HG03135 (cell line): ENCODE measurements at regions not wholly inside any gene's neighbourhood (a gene's known extent, or its start where the extent isn't known, plus 50 kb on each side); places are given as distances from the start of the nearest gene placed in this dataset.

Experiments
- ATAC-seq: cut with Tn5 transposase; IDR thresholded peaks from one replicate; pipeline ENCODE4 v1.9.1; 2021; ENCODE audit warnings: mild to moderate bottlenecking, moderate library complexity; ENCODE audit not compliant: unreplicated experiment

DNA sequence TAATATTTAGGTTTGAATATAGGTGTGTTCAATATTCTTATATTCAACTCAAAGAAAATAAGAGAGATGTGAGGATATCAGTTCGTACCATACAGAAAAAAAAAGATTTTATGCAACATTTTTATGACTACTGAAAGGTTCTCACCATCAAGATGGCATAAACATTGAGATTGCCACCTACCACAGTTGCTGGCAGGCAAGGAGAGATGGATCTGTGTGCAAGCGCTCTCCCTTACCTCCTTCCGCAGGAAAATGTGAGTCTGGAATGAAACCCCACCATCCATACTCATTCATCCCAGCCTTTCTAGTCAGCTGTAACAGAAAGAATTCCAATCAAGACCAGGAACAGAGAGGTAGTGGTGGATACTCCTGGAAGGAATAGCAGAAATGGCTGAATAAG is 376.9 kb downstream of the PPP3CA start:
- no peak for ATAC-seq

DNA sequence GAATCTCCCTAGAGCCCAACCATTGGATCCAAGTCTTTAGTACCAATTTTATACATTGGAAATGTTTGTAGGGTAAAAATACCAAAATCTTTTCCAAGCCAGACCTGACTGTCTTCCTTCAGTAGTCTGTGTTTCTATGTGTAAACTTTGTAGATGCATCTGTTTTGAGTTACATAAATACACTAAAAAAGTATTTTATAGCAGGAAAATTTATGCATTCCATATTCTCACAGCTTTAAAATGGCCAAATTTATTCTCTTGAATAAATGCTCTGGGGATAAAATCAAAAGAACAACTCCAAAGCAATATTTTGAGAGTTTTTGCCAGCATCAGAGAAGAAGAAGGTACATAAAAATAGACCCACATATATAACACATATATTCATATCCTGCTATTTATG is 377.4 kb downstream of the PPP3CA start:
- no peak for ATAC-seq

DNA sequence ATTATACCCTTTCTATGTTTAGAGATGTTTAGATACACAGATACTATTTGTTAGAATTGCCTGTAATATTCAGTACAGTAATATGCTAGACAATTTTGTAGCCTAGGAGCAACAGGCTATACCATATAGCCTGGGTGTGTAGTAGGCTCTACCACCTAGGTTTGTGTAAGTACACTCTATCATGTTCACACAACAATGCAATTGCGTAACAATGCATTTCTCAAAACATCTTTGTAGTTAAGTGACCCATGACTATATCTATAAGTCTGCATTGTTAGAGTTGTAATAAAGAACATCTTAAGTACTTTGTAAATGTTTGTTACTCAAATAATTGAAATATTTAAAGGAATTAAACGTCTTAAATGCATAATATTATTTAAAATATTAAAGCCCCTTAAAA is 379.3 kb downstream of the PPP3CA start:
- ATAC-seq, result no peak

DNA sequence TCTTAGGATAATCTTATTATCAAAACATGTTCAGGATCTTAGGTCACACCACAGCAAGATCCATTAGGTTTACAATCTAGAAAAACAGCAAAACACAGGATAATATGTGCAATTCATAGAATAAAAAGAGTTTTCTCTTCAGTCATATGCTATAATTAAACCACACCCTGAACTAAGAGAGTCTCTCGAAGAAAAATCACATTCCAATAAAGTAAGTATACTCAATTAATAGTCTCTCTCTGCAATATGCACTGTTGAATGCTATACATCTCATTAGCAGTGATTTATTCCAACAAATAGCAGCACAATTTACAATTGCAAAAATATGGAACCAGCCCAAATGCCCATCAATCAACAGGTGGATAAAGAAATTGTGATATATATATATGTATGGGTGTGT is 383.7 kb downstream of the PPP3CA start:
- ATAC-seq, result no peak

DNA sequence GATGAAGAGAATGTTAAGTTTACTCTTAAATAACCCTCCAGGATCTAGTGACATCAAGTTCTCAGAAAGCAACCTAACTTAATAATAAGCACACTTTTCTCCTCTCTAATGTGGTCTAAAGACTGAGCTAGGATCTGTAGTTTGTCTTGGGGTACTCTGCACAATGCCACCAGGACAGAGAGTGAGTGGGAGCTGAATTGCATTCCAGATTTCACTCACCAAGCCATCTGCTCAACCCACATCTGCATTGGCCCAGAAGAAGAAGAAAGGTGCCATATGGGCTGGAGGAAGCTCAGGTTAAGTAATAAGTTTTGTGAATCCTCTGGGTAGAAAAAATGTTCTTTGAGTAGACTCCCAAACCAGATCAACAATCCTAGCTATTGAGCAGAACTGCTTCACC is 384.6 kb downstream of the PPP3CA start:
- ATAC-seq, result no peak

DNA sequence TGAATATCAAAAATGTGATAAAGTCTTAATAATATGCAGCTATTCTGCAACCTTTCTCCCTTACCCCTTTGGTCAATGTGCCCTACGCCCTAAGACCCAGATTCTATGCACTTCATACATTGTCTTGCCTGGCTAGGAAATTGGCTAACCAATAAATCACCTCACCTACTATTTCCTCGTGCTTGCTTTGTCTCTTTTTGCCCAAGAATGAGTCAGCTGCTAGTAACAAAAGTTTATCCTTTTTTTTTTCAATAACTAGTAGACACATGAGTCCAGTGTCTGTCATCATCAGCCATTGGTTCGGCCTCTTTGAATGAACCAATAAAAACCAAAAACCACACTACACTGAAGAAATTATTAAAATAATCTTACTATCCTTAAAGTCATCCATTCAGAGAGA is 387.1 kb downstream of the PPP3CA start:
- ATAC-seq, result no peak

DNA sequence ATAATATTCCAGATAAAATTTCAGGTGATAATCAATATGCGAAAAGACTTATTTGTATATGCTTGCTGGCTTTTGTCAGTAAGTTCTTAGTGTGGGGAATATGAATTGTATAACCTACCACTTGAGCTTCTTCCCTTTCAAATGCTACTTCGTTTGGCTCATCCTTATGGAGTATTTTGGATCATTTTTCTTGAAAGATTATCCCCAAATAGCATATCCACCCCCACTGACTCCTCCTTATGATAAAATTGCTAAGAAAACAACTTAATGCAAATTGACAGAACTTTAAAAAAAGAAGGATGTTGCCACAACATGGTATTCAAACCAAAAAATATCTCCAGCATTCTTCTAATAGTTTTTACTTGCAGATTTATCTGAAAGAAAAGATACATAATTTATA is 393.3 kb downstream of the PPP3CA start:
- no peak for ATAC-seq

DNA sequence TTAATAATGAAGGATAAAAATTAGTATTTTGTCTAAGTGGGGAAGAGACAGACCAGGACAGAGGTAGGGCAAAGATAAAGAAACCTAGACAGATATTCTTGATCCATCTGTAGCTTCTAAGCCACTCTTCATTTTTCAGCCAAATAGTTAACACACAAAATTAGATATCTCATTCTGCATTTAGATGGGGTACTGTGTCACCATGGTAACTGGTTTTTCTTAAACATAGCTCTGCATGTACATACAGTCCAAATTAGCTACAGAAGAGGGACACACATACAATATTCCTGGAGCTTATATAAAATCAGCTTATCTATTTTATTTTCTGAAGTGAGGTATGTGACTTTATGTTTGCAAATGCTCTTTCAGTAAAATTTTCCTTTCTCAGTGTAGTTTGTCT is 393.7 kb downstream of the PPP3CA start:
- ATAC-seq, result no peak

DNA sequence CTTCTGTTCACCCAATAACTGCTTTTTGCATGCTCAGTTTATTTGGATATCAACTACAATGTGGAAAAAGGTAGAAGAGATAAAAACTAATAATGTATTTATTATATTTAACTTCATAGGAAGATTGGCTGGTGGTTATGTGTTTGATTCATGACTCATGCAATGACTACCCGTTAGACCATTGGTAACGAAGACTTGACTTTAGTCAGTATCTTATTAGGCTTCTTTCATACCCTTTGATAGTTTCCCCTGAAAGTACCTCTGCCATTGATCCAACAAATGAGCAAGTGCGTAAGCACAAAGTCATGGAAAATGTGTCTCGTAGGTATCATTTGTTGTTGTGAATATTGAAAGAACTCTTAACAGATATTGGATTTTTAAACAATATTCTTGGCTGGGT is 394.7 kb downstream of the PPP3CA start:
- ATAC-seq, result no peak

DNA sequence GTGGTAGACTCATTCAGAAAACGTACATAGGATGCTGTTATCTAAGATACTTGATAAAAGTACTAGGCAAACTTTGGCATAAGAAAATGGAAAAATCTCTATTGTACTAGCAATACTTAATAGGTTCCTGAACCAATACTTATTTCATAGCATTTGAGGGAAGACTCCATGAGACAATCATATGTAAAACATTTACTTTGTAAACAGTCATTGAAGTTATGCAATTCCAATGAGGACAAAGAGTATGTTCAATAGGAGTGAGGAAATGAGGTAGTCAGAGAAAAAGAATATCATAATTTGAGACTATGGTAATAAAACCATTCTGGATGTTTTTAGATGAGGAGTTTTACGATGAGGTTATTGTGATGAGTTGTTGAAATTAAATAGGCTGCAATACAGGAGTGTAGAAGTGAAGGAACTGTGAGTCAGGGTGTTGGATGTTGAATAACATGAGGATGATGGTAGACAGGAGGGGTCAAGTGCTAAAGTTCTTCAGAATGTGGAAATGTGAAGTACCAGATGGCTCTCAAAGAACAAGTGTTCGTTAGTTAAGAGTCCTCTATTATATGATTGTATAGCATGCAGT is 397.9 kb downstream of the PPP3CA start:
- ATAC-seq, result no peak

DNA sequence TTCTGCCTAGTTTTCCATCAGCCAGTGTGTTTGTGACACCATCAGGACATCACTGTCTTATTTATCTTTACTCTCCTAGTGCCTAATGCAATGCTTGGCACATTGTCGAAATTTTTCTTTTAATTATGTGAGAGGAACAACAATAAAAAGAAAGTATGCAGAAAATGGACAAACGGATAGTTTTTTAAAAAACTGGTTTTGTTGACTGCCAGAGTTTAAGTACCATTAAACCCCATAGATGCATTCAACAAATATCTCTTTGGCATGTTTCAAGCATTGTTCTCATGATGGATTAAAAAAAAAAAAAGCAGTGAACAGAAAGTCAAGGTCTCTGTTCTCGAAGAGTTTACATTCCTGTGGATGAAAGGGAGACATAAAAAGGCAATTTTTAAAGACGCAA is 398.4 kb downstream of the PPP3CA start:
- ATAC-seq, result no peak

DNA sequence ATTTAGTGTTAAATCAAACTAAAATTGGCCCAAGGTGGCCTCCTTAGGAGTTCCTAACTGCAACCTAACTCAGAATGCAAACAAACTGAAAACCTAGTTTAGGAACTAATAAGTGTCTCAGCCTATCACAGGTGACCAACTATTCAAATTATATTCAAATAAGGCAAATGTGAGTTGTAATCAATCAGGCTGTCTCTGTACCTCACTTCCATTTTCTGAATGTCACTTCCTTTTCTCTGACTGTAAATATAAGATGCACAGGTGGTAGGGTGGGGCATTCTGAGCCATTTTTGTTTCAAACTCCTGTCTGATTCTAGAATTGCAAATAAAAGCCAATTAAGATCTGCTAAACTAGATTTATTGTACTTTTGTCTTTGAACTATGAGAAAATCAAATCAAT is 401.5 kb downstream of the PPP3CA start:
- ATAC-seq, result no peak

DNA sequence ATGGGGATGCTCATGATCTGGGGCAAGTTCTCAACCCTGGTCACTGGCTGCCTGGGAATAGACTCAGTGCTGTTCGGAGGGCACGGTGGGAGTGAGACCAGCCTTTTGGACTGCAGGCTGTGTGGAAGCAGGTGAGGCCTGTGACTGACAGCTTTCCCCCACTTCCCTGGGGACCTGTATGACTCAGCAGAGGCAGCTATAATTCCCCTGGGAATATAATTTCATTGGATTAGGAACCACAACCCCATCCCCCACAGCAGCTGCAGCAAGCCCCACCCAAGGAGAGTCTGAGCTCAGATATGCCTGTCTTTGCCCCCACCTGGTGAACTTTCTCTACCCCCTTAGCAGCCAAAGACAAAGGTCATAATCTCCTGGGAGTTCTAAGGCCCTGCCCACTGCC is 408.6 kb downstream of the PPP3CA start:
- ATAC-seq, result no peak

DNA sequence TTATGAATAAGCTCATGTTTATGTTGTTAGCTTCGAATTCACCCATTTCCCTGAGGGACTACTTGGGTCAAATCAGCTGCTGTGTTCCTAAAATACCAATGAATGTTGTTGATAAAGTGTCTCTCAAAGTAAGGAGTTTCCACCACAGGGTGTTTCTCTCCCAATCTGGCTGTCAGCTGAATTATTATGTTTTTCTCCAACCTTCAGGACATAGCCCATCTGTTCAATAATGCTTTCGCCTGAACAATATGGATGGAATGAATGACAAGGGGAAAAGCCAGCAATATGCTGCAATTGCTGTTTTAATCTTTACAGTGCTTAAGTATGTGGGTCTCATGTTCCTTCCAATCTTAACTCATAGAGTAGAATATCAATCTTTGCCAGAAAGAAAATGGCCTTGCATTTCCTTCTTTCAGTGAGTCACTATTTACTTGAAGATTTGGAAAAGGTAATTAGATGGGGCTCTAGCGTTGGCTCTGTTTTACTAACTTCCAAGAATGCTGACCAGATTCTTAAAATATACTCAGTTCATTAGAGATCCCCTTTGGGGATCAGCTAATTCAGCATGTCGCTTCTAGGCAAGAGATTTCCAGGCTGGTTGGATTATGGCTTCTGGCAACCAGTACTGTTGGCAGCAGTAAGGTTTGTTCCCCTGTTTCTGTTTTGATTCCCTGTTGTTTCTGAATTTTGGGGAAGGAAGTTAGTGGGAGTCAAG is 410.5 kb downstream of the PPP3CA start:
- no peak for ATAC-seq

DNA sequence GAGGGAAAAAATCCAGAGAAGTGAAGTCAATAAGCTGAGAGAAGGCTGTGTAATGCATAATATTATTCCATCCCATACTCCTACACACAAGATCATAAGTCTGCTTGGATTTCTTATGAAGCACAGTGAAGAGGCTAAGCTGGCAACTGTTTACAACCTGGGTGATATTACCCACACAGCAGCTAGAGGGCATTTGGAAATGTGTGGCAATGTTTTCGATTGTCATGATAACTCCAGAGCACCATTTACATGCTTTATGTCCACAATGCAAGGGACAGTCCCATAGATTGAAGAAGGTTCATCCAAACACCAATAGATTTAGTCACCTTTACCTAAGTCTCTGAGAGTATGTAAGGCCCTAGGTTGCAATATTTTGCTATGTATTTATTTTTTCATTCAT is 412.2 kb downstream of the PPP3CA start:
- ATAC-seq, result no peak

DNA sequence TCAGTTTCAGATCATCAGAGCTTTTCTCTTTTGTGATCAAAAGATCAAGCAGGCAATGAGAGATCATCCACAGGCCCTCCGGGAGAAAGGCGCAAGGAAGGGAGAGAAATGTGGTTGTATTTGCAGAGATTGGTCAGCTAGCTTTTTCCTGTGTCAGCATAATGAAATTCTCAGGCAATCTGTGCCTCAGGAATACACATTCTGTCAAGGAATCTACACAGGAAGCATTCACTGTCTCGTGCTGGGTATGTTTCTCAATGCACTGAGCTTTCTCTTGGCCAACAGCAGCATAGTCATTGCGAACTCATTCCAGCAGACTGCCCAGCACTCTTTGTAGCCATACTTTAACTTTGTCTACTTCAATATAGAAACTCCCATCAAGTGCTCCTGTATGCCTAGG is 413.7 kb downstream of the PPP3CA start:
- ATAC-seq, result no peak

DNA sequence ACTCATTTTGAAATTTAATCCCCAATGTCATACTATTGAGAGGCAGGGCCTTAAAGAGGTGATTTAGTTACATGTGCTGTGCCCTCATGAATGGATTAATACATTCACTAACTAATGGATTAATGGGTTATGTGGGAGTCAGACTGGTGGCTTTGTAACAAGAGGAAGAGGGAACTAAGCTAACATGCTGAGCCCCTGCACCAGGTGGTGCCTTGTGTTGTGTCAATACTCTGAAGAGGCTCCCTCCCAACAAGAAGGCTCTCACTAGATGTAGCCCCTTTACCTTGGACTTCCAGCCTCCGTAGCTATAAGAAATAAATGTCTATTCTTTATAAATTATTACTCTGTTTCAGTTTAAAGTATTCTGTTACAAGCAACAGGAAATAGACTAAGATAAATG is 411.9 kb upstream of the EMCN start:
- no peak for ATAC-seq

DNA sequence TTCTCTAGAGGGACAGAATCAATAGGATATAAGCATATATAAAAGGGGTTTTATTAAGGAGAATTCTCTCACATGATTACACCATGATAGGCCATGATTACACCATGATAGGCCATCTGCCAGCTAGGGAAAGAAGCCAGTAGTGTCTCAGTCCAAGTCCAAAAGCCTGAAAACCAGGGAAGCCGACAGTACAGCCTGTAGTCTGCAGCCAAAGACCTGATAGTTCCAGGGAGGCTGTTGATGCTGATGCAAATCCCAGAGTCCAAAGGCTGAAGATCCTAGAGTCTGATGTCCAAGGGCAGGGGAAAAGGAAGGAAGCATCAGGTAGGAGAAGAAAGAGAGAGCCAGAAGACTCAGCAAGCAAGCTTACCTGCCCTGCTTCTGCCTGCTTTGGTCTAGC is 411.3 kb upstream of the EMCN start:
- ATAC-seq, result no peak

DNA sequence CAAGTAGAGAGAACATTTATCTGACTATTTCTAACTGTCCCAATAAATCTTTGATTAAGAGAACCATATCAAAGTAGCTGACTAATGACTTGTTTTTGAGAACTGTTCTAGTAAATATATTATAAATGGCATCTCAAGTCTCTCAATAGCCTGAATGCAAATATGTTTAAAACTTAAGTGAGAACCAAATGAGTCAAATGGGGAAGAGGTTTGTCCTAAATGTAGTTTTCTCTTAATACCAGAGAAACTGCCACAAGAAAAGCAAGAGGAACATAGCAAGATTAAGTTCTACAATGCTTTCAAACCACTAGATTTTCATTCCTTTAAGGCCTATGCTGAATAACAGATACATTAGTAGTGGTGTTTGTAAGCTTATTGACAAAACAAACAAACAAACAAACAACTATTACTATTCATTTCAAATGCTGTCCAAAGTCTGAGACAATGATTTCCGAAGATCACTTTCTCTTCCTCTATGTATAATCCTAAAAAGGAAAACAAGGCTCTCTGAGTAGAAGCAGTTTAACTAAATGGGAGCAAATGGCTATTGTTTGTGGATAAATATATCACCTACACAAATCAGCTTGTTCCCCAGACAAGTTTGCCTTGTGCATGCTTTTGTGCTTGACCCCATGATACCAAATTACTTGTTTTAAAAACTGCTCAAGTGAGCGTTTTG is 408.4 kb upstream of the EMCN start:
- no peak for ATAC-seq

DNA sequence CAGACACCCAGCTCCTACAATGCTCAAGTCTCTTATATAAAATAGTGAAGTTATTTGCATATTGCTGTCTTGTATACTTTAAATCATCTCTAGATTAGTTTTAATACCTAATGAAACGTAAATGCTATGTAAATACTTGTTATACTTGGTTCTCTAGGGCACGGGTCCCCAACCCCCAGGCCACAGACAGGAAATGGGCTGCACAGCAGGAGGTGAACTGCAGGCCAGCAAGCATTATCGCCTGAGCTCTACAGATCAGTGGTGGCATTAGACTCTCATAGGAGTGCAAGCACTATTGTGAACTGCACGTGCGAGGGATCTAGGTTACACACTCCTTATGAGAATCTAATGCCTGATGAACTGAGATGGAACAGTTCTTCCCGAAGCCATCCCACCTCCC is 395.9 kb upstream of the EMCN start:
- ATAC-seq, result no peak

DNA sequence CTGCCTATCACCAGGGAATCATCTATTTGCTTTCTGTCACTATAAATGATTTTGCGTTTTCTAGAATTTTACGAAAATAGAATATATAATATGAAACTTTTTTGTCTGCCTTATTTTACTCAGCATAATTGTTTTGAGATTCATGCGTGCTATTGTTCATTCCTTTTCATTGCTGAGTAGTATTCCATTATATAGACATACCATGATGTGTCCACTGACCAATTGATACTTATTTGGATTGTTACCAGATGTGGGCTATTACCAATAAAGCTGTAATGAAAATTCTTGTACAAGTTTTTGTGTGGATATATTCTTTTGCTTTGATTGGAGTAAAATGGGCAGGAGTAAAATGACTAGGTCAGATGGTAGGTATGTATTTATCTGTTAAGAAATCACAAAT is 390.7 kb upstream of the EMCN start:
- no peak for ATAC-seq
